ENCODE measurements at regions not wholly inside any gene's neighbourhood (a gene's known extent, or its start where the extent isn't known, plus 50 kb on each side); places are given as distances from the start of the nearest gene placed in this dataset.
"Not testable (repeated sequence)": the region's sequence is repeated elsewhere in the genome, so short reads cannot be mapped to it uniquely, and the experiment has no call there.

DNA sequence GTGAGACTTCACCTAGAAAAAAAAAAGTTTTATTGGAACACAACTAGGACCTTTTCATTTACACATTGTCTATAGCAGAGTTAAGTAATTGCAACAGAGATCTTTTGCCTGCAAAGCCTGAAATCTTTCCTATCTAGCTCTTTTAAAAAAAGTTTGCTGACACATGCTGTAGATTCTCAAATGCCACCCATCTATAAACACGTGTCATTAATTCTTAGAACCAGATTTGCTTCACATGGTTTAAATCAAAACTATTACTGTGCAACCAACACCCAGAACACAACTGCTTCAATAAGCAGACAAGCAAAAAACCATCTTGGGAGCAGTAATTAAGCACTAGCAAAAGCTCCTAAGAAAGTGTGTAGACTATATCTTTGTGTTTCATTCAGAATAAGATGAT lies 55.0 kb downstream of the OXSM start:
- Histone ChIP-seq H3K27ac (ENCODE audit: insufficient read depth, low read length, poor library complexity, severe bottlenecking) (no peak overlapping the region), H3K4me1 (ENCODE audit: control insufficient read depth, insufficient read depth, low read length, poor library complexity, severe bottlenecking) (no peaks in the 10 kb centered on the region), H3K27me3 (ENCODE audit: control insufficient read depth, insufficient read depth, low read length) (peaks cover 2% of the 10 kb centered on the region), H3K4me3 (ENCODE audit: low read depth, low read length) (no peak overlapping the region), H3K9me3 (ENCODE audit: control insufficient read depth in 2 of 2, low read length in 2 of 2) (no peaks in the 10 kb centered on the region), H3K36me3 (ENCODE audit: control insufficient read depth, insufficient read depth, low read length) (no peaks in the 10 kb centered on the region)
- Mint-ChIP-seq H3K9me3 (no peaks in the 10 kb centered on the region), H3K27me3 (peaks cover 12% of the 10 kb centered on the region), H3K4me3 (no peak overlapping the region), H3K27ac (no peak overlapping the region), H3K36me3 (no peaks in the 10 kb centered on the region), H3K4me1 (no peaks in the 10 kb centered on the region)
- DNase-seq: no peak
- ATAC-seq (ENCODE audit: low read depth in 2 of 2): no peak

- no peaks in the 10 kb centered on the region for H3K36me3 ChIP-seq (ENCODE audit: control insufficient read depth, insufficient read depth, low read length)
- no peaks in the 10 kb centered on the region for H3K9me3 ChIP-seq (ENCODE audit: control insufficient read depth in 2 of 2, low read length in 2 of 2)
- H3K9me3 Mint-ChIP-seq: no peaks in the 10 kb centered on the region
- no peak overlapping the region for H3K4me3 Mint-ChIP-seq
- H3K27ac Mint-ChIP-seq: no peak overlapping the region
- no peak for ATAC-seq (ENCODE audit: low read depth in 2 of 2)
- H3K4me1 ChIP-seq (ENCODE audit: control insufficient read depth, insufficient read depth, low read length, poor library complexity, severe bottlenecking): no peaks in the 10 kb centered on the region
- no peak for DNase-seq
- no peak overlapping the region for H3K27ac ChIP-seq (ENCODE audit: insufficient read depth, low read length, poor library complexity, severe bottlenecking)
- no peaks in the 10 kb centered on the region for H3K27me3 ChIP-seq (ENCODE audit: control insufficient read depth, insufficient read depth, low read length)
- no peak overlapping the region for H3K4me3 ChIP-seq (ENCODE audit: low read depth, low read length)
- peaks cover 12% of the 10 kb centered on the region for H3K27me3 Mint-ChIP-seq
- H3K4me1 Mint-ChIP-seq: no peaks in the 10 kb centered on the region
- no peaks in the 10 kb centered on the region for H3K36me3 Mint-ChIP-seq
Measured at GRCh38 chr3:25846282-25846681, 56.4 kb downstream of the OXSM start.

DNA sequence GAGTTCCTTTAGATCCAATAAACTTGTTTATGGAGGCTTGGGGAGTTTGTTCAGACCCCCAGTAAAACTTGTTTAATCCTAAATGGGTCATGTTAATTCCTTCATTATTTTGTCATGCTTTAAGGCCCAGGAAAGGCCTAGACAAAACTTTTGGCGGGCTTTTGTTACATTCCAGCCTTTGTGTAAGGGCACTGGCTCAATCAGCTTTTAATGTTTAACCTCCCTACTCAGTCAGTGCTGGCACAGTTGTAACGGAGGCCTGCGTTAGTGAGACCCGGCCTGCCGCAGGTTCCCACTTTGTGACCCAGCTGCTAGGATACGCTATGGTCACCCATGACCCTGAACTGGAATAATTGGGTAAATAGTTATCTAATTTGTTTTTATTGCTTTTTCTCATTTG lies 59.2 kb downstream of the OXSM start:
- no peak overlapping the region for H3K4me3 ChIP-seq (ENCODE audit: low read depth, low read length)
- no peaks in the 10 kb centered on the region for H3K9me3 ChIP-seq (ENCODE audit: control insufficient read depth in 2 of 2, low read length in 2 of 2)
- H3K36me3 Mint-ChIP-seq: no peaks in the 10 kb centered on the region
- H3K27ac ChIP-seq (ENCODE audit: insufficient read depth, low read length, poor library complexity, severe bottlenecking): no peak overlapping the region
- no peak overlapping the region for H3K4me3 Mint-ChIP-seq
- H3K27me3 Mint-ChIP-seq: peaks cover 9% of the 10 kb centered on the region
- H3K9me3 Mint-ChIP-seq: no peaks in the 10 kb centered on the region
- H3K4me1 Mint-ChIP-seq: no peaks in the 10 kb centered on the region
- DNase-seq (no peak), ATAC-seq (ENCODE audit: low read depth in 2 of 2) (no peak)
- no peak overlapping the region for H3K27ac Mint-ChIP-seq
- H3K4me1 ChIP-seq (ENCODE audit: control insufficient read depth, insufficient read depth, low read length, poor library complexity, severe bottlenecking): no peaks in the 10 kb centered on the region
- no peaks in the 10 kb centered on the region for H3K27me3 ChIP-seq (ENCODE audit: control insufficient read depth, insufficient read depth, low read length)
- no peaks in the 10 kb centered on the region for H3K36me3 ChIP-seq (ENCODE audit: control insufficient read depth, insufficient read depth, low read length)

- DNase-seq: no peak
- ATAC-seq (ENCODE audit: low read depth in 2 of 2): no peak
- H3K9me3 ChIP-seq (ENCODE audit: control insufficient read depth in 2 of 2, low read length in 2 of 2): no peaks in the 10 kb centered on the region
- no peaks in the 10 kb centered on the region for H3K4me1 ChIP-seq (ENCODE audit: control insufficient read depth, insufficient read depth, low read length, poor library complexity, severe bottlenecking)
- Mint-ChIP-seq H3K9me3 (no peaks in the 10 kb centered on the region), H3K27me3 (peaks cover 4% of the 10 kb centered on the region), H3K4me3 (no peak overlapping the region), H3K36me3 (no peaks in the 10 kb centered on the region), H3K27ac (no peak overlapping the region), H3K4me1 (no peaks in the 10 kb centered on the region)
- no peaks in the 10 kb centered on the region for H3K36me3 ChIP-seq (ENCODE audit: control insufficient read depth, insufficient read depth, low read length)
- H3K27ac ChIP-seq (ENCODE audit: insufficient read depth, low read length, poor library complexity, severe bottlenecking): no peak overlapping the region
- no peak overlapping the region for H3K4me3 ChIP-seq (ENCODE audit: low read depth, low read length)
- H3K27me3 ChIP-seq (ENCODE audit: control insufficient read depth, insufficient read depth, low read length): no peaks in the 10 kb centered on the region
Measured at GRCh38 chr3:25849641-25850385, 59.9 kb downstream of the OXSM start.

DNA sequence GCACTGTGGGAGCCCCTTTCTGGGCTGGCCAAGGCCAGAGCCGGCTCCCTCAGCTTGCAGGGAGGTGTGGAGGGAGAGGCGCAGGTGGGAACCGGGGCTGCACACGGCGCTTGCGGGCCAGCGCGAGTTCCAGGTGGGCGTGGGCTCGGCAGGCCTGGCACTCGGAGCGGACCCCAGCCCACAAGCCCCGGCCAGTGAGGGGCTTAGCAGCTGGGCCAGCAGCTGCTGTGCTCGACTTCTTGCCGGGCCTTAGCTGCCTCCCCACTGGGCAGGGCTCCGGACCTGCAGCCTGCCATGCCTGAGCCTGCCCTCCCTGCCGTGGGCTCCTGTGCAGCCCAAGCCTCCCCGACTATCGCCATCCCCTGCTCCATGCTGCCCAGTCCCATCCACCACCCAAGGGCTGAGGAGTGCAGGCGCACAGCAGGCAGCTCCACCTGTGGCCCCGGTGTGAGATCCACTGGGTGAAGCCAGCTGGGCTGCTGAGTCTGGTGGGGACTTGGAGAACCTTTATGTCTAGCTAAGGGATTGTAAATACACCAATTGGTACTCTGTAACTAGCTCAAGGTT lies 61.9 kb downstream of the OXSM start:
- DNase-seq; H3K27ac Mint-ChIP-seq; H3K27me3 Mint-ChIP-seq; H3K36me3 Mint-ChIP-seq; H3K4me1 ChIP-seq (ENCODE audit: control insufficient read depth, insufficient read depth, low read length, poor library complexity, severe bottlenecking); H3K4me3 ChIP-seq (ENCODE audit: low read depth, low read length); H3K4me1 Mint-ChIP-seq; H3K27ac ChIP-seq (ENCODE audit: insufficient read depth, low read length, poor library complexity, severe bottlenecking); H3K9me3 ChIP-seq (ENCODE audit: control insufficient read depth in 2 of 2, low read length in 2 of 2); H3K27me3 ChIP-seq (ENCODE audit: control insufficient read depth, insufficient read depth, low read length); H3K36me3 ChIP-seq (ENCODE audit: control insufficient read depth, insufficient read depth, low read length); H3K9me3 Mint-ChIP-seq; ATAC-seq (ENCODE audit: low read depth in 2 of 2); H3K4me3 Mint-ChIP-seq: not testable (repeated sequence)

- Mint-ChIP-seq H3K4me1 (no peaks in the 10 kb centered on the region), H3K4me3 (no peak overlapping the region), H3K9me3 (no peaks in the 10 kb centered on the region), H3K27ac (no peak overlapping the region), H3K27me3 (peaks cover 4% of the 10 kb centered on the region), H3K36me3 (no peaks in the 10 kb centered on the region)
- ATAC-seq (ENCODE audit: low read depth in 2 of 2) (no peak), DNase-seq (no peak)
- H3K4me1 ChIP-seq (ENCODE audit: control insufficient read depth, insufficient read depth, low read length, poor library complexity, severe bottlenecking): no peaks in the 10 kb centered on the region
- H3K9me3 ChIP-seq (ENCODE audit: control insufficient read depth in 2 of 2, low read length in 2 of 2): no peaks in the 10 kb centered on the region
- no peaks in the 10 kb centered on the region for H3K27me3 ChIP-seq (ENCODE audit: control insufficient read depth, insufficient read depth, low read length)
- H3K36me3 ChIP-seq (ENCODE audit: control insufficient read depth, insufficient read depth, low read length): no peaks in the 10 kb centered on the region
- no peak overlapping the region for H3K27ac ChIP-seq (ENCODE audit: insufficient read depth, low read length, poor library complexity, severe bottlenecking)
- H3K4me3 ChIP-seq (ENCODE audit: low read depth, low read length): no peak overlapping the region
Measured at GRCh38 chr3:25854214-25854613, 64.3 kb downstream of the OXSM start.

DNA sequence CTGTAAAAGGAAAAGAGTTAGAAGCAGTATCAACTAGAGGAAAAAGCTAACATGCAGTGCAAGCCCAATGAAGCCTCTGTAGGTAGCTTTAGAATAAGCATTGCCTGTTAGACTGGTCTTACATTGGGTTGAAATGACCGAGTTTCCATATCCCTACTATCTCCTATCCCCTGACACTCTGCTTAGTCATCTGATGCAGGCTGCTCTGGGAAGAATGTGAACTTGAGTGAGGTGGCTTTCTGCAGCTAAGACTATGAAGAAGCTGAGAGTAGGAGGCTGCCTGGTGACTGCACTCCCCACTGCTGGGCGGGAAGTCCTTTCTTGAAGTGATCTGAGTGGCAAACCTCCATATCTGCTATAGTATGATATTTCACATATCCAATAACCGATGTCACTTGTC lies 64.7 kb downstream of the OXSM start:
- Histone ChIP-seq H3K27me3 (ENCODE audit: control insufficient read depth, insufficient read depth, low read length) (peaks cover 1% of the 10 kb centered on the region), H3K27ac (ENCODE audit: insufficient read depth, low read length, poor library complexity, severe bottlenecking) (no peak overlapping the region), H3K36me3 (ENCODE audit: control insufficient read depth, insufficient read depth, low read length) (no peaks in the 10 kb centered on the region), H3K4me3 (ENCODE audit: low read depth, low read length) (no peak overlapping the region), H3K4me1 (ENCODE audit: control insufficient read depth, insufficient read depth, low read length, poor library complexity, severe bottlenecking) (no peaks in the 10 kb centered on the region), H3K9me3 (ENCODE audit: control insufficient read depth in 2 of 2, low read length in 2 of 2) (no peaks in the 10 kb centered on the region)
- H3K4me3 Mint-ChIP-seq: no peak overlapping the region
- no peak for DNase-seq
- no peak overlapping the region for H3K27ac Mint-ChIP-seq
- H3K27me3 Mint-ChIP-seq: peaks cover 4% of the 10 kb centered on the region
- H3K4me1 Mint-ChIP-seq: no peaks in the 10 kb centered on the region
- H3K9me3 Mint-ChIP-seq: no peaks in the 10 kb centered on the region
- no peaks in the 10 kb centered on the region for H3K36me3 Mint-ChIP-seq
- no peak for ATAC-seq (ENCODE audit: low read depth in 2 of 2)

- no peaks in the 10 kb centered on the region for H3K36me3 ChIP-seq (ENCODE audit: control insufficient read depth, insufficient read depth, low read length)
Measured at GRCh38 chr3:25855266-25855784, 65.4 kb downstream of the OXSM start.

More at GRCh38 chr3:25855266-25855784, 65.4 kb downstream of the OXSM start:
- DNase-seq: no peak
- Histone ChIP-seq H3K4me1 (ENCODE audit: control insufficient read depth, insufficient read depth, low read length, poor library complexity, severe bottlenecking) (no peaks in the 10 kb centered on the region), H3K9me3 (ENCODE audit: control insufficient read depth in 2 of 2, low read length in 2 of 2) (no peaks in the 10 kb centered on the region), H3K4me3 (ENCODE audit: low read depth, low read length) (no peak overlapping the region), H3K27me3 (ENCODE audit: control insufficient read depth, insufficient read depth, low read length) (peaks cover 1% of the 10 kb centered on the region), H3K27ac (ENCODE audit: insufficient read depth, low read length, poor library complexity, severe bottlenecking) (no peak overlapping the region)
- H3K9me3 Mint-ChIP-seq: no peaks in the 10 kb centered on the region
- H3K36me3 Mint-ChIP-seq: no peaks in the 10 kb centered on the region
- no peaks in the 10 kb centered on the region for H3K4me1 Mint-ChIP-seq
- H3K4me3 Mint-ChIP-seq: no peak overlapping the region
- peaks cover 4% of the 10 kb centered on the region for H3K27me3 Mint-ChIP-seq
- H3K27ac Mint-ChIP-seq: no peak overlapping the region
- no peak for ATAC-seq (ENCODE audit: low read depth in 2 of 2)

Data from CD4-positive, CD25-positive, alpha-beta regulatory T cell (primary cell).